ENCODE measurements at regions not wholly inside any gene's neighbourhood (a gene's known extent, or its start where the extent isn't known, plus 50 kb on each side); places are given as distances from the start of the nearest gene placed in this dataset.

DNA sequence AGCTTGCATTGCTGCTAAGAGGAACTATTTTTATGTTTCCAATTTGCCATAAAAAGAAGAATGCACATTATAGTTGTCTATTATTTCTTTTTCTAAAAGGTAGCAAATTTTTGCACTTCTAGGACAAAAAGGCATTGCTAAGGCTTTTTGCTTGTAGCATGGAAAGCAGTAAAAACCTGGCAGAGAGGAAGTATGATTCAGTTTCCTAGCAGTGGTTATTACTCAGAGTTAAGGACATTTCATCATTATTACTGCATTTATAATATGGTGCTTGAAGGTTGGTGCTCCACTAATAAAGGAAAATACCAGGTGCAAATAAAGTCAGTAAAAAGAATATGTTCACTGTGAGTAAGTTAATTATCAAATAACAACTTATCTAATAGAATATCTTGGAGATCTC lies 179.8 kb upstream of the PLPPR1 start:
- ATAC-seq = no peak
- intact Hi-C loops (cut with DNase I) = no loop called here

DNA sequence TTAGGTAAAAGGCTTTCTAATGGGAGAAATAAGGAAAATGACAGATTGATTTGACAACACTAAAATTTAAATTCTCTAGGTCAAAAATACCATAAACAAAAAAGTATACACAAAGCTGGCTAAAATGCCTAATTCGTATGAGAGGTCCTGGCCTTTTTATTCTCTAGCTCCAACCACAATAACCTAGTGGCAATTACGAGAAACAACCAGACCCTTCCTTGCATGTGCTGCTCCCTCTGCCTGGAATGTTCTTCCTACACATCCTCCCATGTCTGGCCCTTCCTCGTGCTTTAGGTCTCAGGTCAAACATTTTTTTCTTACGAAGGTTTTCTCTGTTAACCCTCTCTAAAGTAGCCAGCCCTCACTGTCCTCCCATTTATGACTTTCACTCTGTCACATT lies 176.4 kb upstream of the PLPPR1 start:
- WGBS, 4 donors = 21 to 26% (median 23%) methylated on average over 4 of the region's 4 CpGs
- intact Hi-C loops (cut with DNase I) = no loop called here
- TF ChIP-seq POLR2A (IDR thresholded peaks at IDR 0.05) = no peak
- TF ChIP-seq, protein P1, sequence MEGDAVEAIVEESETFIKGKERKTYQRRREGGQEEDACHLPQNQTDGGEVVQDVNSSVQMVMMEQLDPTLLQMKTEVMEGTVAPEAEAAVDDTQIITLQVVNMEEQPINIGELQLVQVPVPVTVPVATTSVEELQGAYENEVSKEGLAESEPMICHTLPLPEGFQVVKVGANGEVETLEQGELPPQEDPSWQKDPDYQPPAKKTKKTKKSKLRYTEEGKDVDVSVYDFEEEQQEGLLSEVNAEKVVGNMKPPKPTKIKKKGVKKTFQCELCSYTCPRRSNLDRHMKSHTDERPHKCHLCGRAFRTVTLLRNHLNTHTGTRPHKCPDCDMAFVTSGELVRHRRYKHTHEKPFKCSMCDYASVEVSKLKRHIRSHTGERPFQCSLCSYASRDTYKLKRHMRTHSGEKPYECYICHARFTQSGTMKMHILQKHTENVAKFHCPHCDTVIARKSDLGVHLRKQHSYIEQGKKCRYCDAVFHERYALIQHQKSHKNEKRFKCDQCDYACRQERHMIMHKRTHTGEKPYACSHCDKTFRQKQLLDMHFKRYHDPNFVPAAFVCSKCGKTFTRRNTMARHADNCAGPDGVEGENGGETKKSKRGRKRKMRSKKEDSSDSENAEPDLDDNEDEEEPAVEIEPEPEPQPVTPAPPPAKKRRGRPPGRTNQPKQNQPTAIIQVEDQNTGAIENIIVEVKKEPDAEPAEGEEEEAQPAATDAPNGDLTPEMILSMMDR (IDR thresholded peaks at IDR 0.05) = no peak

More for the DNA sequence above, 179.8 kb upstream of the PLPPR1 start:
- Histone ChIP-seq H3K36me3 (no peaks in the 10 kb centered on the region), H3K27me3 (no peaks in the 10 kb centered on the region), H3K4me1 (no peaks in the 10 kb centered on the region), H3K4me3 (no peak overlapping the region), H3K27ac (no peak overlapping the region), H3K9me3 (no peaks in the 10 kb centered on the region)
- no peak for DNase-seq
- no peak for TF ChIP-seq POLR2A (IDR thresholded peaks at IDR 0.05)

DNA sequence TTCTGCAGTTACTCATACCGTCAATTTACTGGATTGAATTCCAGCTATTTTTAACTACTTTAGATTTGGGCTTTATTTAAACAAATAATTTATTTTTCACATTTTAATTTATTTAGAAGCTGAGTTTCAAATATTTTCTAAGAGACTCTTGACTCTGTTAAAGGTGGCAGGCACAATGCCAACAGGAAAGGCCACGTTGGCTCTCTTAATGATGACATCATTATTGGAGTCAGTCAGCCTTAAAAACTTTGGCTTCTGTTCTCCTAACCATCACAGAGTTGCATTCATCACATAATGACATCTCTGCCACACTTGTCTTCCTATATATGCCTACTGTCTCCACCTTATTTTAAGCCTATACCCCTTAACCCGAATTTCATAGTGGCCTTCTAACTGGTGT lies 172.3 kb upstream of the PLPPR1 start:
- 42 to 57% (median 56%) methylated on average over 3 of the region's 3 CpGs for WGBS, 4 donors
- ATAC-seq = no peak
- Histone ChIP-seq H3K4me3 (no peak overlapping the region), H3K9me3 (peaks cover 0 to 9% (median 0%) of the 10 kb centered on the region in 12 donors), H3K27ac (no peak overlapping the region), H3K36me3 (no peaks in the 10 kb centered on the region), H3K4me1 (no peaks in the 10 kb centered on the region), H3K27me3 (no peaks in the 10 kb centered on the region)
- DNase-seq = no peak
- no peak for TF ChIP-seq POLR2A (IDR thresholded peaks at IDR 0.05)
- TF ChIP-seq, protein P1 (IDR thresholded peaks at IDR 0.05) = no peak
- intact Hi-C loops (cut with DNase I) = no loop called here

More for the DNA sequence above, 176.4 kb upstream of the PLPPR1 start:
- Histone ChIP-seq H3K27ac (no peak overlapping the region), H3K36me3 (no peaks in the 10 kb centered on the region), H3K4me1 (no peaks in the 10 kb centered on the region), H3K9me3 (no peaks in the 10 kb centered on the region), H3K4me3 (no peak overlapping the region), H3K27me3 (no peaks in the 10 kb centered on the region)
- DNase-seq = no peak
- ATAC-seq = no peak

DNA sequence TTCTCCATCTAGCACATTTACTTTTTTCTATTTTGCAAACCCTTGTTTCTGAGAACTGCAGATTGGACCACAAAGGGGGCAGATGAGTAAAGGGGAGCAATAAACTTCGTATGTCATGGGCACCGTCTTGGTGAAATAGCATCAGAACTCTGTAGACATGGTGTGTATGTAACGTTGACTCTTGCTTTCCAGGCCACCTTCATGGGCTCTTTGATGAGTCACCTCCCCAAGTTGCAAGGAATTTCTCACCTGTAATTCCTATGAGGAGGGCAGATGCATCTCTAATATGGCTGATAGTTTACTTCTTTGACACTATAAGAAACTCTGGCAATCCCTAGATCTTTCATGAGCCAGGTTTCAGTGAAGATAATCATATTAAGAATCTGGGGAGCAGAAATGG lies 163.4 kb upstream of the PLPPR1 start:
- ATAC-seq (no peak), DNase-seq (no peak)
- Histone ChIP-seq H3K27ac (no peak overlapping the region), H3K27me3 (no peaks in the 10 kb centered on the region), H3K36me3 (no peaks in the 10 kb centered on the region), H3K4me1 (no peaks in the 10 kb centered on the region), H3K9me3 (peaks cover 0 to 12% (median 0%) of the 10 kb centered on the region in 12 donors), H3K4me3 (no peak overlapping the region)
- no peak for TF ChIP-seq POLR2A (IDR thresholded peaks at IDR 0.05)
- TF ChIP-seq, protein P1 (IDR thresholded peaks at IDR 0.05) = no peak
- 66 to 88% (median 77%) methylated on average over 3 of the region's 3 CpGs for WGBS, 4 donors
- intact Hi-C loops (cut with DNase I) = no loop called here

DNA sequence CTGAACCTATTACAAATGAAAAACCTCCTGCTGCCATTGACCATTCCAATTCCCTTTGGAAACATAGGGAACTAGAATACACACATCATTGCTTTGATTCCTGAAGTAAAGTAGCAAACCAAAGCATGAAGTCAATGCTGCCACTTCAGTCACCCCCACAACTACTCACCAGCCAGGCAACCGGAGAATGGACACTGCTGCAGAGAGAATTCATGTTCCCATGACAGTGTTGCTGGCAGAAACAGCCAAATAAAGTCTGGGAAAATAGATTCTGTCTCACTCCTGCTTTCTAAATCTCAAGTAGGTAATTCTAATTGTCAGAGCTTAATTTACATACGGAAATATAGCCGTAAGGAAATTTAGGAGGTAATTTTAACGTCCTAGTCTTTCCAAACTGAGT lies 162.9 kb upstream of the PLPPR1 start:
- no peaks in the 10 kb centered on the region for H3K4me1 ChIP-seq
- ATAC-seq (no peak), DNase-seq (no peak)
- peaks cover 0 to 7% (median 0%) of the 10 kb centered on the region in 12 donors for H3K9me3 ChIP-seq
- TF ChIP-seq, protein P1 (IDR thresholded peaks at IDR 0.05) = no peak
- no peak for TF ChIP-seq POLR2A (IDR thresholded peaks at IDR 0.05)
- H3K27ac ChIP-seq = no peak overlapping the region
- no peaks in the 10 kb centered on the region for H3K36me3 ChIP-seq
- no peaks in the 10 kb centered on the region for H3K27me3 ChIP-seq
- WGBS, 4 donors = 79 to 88% (median 81%) methylated on average over 4 of the region's 4 CpGs
- H3K4me3 ChIP-seq = no peak overlapping the region
- intact Hi-C loops (cut with DNase I) = no loop called here

All from heart left ventricle (tissue), 16 donors.